ENCODE measurements at regions not wholly inside any gene's neighbourhood (a gene's known extent, or its start where the extent isn't known, plus 50 kb on each side); places are given as distances from the start of the nearest gene placed in this dataset.

GRCh38 chr15:69743091-69743490 is 290.5 kb downstream of the RPLP1 start:
- no peaks in the 10 kb centered on the region for H3K4me1 ChIP-seq (ENCODE audit: control insufficient read depth, insufficient read depth, low read length)
- H3K27me3 Mint-ChIP-seq (ENCODE audit: insufficient read depth), result peaks cover 8% of the 10 kb centered on the region
- H3K4me3 Mint-ChIP-seq, result no peak overlapping the region
- no peak for DNase-seq
- no peak for TF ChIP-seq CTCF (conservative IDR thresholded peaks at IDR 0.05)
- no peak overlapping the region for H3K4me3 ChIP-seq (ENCODE audit: low read length)
- no peak overlapping the region for H3K9ac ChIP-seq (ENCODE audit: extremely low read depth, low read length, poor library complexity, severe bottlenecking)
- peaks cover 1% of the 10 kb centered on the region for H3K4me1 Mint-ChIP-seq
- no peaks in the 10 kb centered on the region for H3K36me3 ChIP-seq (ENCODE audit: control insufficient read depth, insufficient read depth, low read length)
- H3K27me3 ChIP-seq (ENCODE audit: control insufficient read depth, insufficient read depth, low read length, poor library complexity, severe bottlenecking), result no peaks in the 10 kb centered on the region
- no peak overlapping the region for H3K27ac Mint-ChIP-seq
- 83 to 93% methylated on average over 1 of the region's 1 CpG for WGBS, 2 experiments (ENCODE audit: insufficient coverage in 1 of 2, insufficient read length in 1 of 2)
- no peaks in the 10 kb centered on the region for H3K36me3 Mint-ChIP-seq (ENCODE audit: low read depth)
- H3K27ac ChIP-seq (ENCODE audit: low read depth, low read length), result no peak overlapping the region
- H3K9me3 Mint-ChIP-seq, result peaks cover 12% of the 10 kb centered on the region
- peaks cover 12% of the 10 kb centered on the region for H3K9me3 ChIP-seq (ENCODE audit: control insufficient read depth, low read length)

DNA sequence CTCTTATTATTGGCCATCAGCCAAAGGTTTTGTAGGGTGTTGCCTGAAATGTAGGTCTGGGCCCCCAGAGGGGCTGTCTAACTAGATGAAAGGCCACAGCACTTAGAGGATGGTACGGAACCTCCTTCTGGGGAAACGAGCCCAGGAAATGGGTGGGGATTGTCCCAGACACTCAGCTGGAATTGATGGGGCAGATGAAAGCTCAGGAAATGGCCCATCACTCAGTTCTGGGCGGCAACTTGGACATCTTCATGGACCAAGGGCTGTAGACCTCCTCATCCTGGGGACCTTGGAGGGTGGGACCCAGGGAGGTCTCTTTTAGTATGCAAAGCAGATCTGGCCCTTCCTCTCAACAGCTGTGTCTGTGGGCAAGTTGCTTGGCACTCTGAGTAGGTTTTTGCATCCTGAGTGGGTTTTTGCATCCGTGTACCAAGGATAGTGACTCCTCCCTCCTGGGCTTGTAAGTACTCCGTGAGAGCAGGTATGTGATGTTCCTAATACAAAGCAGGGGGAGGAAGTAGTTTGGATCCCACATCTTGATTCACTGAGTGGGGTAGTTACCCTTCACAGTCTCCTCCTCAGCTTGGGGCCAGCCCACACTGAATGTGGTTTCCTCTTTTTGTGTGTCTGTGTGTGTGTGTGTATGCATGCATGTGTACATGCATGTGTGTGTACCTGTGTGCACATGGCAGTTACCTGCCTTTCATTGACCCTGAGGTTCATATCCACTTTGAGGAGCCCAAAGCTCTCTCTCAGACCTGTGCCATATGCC is 292.0 kb downstream of the RPLP1 start:
- no peaks in the 10 kb centered on the region for H3K36me3 ChIP-seq (ENCODE audit: control insufficient read depth, insufficient read depth, low read length)
- no peak overlapping the region for H3K9ac ChIP-seq (ENCODE audit: extremely low read depth, low read length, poor library complexity, severe bottlenecking)
- no peak for TF ChIP-seq CTCF (conservative IDR thresholded peaks at IDR 0.05)
- H3K4me1 ChIP-seq (ENCODE audit: control insufficient read depth, insufficient read depth, low read length), result no peaks in the 10 kb centered on the region
- H3K27ac ChIP-seq (ENCODE audit: low read depth, low read length), result no peak overlapping the region
- peaks cover 8% of the 10 kb centered on the region for H3K27me3 Mint-ChIP-seq (ENCODE audit: insufficient read depth)
- peaks cover 12% of the 10 kb centered on the region for H3K9me3 Mint-ChIP-seq
- H3K9me3 ChIP-seq (ENCODE audit: control insufficient read depth, low read length), result peaks cover 12% of the 10 kb centered on the region
- H3K4me1 Mint-ChIP-seq, result no peaks in the 10 kb centered on the region
- H3K4me3 ChIP-seq (ENCODE audit: low read length), result no peak overlapping the region
- no peaks in the 10 kb centered on the region for H3K36me3 Mint-ChIP-seq (ENCODE audit: low read depth)
- H3K27me3 ChIP-seq (ENCODE audit: control insufficient read depth, insufficient read depth, low read length, poor library complexity, severe bottlenecking), result no peaks in the 10 kb centered on the region
- no peak overlapping the region for H3K4me3 Mint-ChIP-seq
- DNase-seq, result no peak
- no peak overlapping the region for H3K27ac Mint-ChIP-seq
- WGBS, 2 experiments (ENCODE audit: insufficient coverage in 1 of 2, insufficient read length in 1 of 2), result 80 to 84% methylated on average over 4 to 5 of the region's 5 CpGs

GRCh38 chr15:69747193-69747592 is 294.6 kb downstream of the RPLP1 start:
- Mint-ChIP-seq H3K4me3 (no peak overlapping the region), H3K27me3 (ENCODE audit: insufficient read depth) (peaks cover 8% of the 10 kb centered on the region), H3K4me1 (no peaks in the 10 kb centered on the region), H3K27ac (no peak overlapping the region), H3K36me3 (ENCODE audit: low read depth) (no peaks in the 10 kb centered on the region), H3K9me3 (no peaks in the 10 kb centered on the region)
- H3K27me3 ChIP-seq (ENCODE audit: control insufficient read depth, insufficient read depth, low read length, poor library complexity, severe bottlenecking), result no peaks in the 10 kb centered on the region
- no peaks in the 10 kb centered on the region for H3K9me3 ChIP-seq (ENCODE audit: control insufficient read depth, low read length)
- H3K4me3 ChIP-seq (ENCODE audit: low read length), result no peak overlapping the region
- H3K9ac ChIP-seq (ENCODE audit: extremely low read depth, low read length, poor library complexity, severe bottlenecking), result no peak overlapping the region
- TF ChIP-seq CTCF (conservative IDR thresholded peaks at IDR 0.05), result no peak
- no peaks in the 10 kb centered on the region for H3K36me3 ChIP-seq (ENCODE audit: control insufficient read depth, insufficient read depth, low read length)
- 92 to 94% methylated on average over 5 of the region's 5 CpGs for WGBS, 2 experiments (ENCODE audit: insufficient coverage in 1 of 2, insufficient read length in 1 of 2)
- no peak for DNase-seq
- no peak overlapping the region for H3K27ac ChIP-seq (ENCODE audit: low read depth, low read length)
- H3K4me1 ChIP-seq (ENCODE audit: control insufficient read depth, insufficient read depth, low read length), result no peaks in the 10 kb centered on the region

Data from endodermal cell (in vitro differentiated cells).